ENCODE measurements at regions not wholly inside any gene's neighbourhood (a gene's known extent, or its start where the extent isn't known, plus 50 kb on each side); places are given as distances from the start of the nearest gene placed in this dataset.

GRCh38 chr11:129569007-129569406 lies 193.4 kb downstream of the BARX2 start:
- no peak for TF ChIP-seq POLR2A (IDR thresholded peaks at IDR 0.05)
- TF ChIP-seq CTCF (IDR thresholded peaks at IDR 0.05), result no peak

All from sigmoid colon (tissue), 3 donors.